GM12878 (cell line): ENCODE measurements at regions not wholly inside any gene's neighbourhood (a gene's known extent, or its start where the extent isn't known, plus 50 kb on each side); places are given as distances from the start of the nearest gene placed in this dataset.
A peak's percentile ranks its signal among the peaks of the same experiment; 100 is the strongest.

Source experiments
- BHLHE40 ChIP-seq, 2 experiments: fragments of 450-650 bp in 1 of 2; IDR thresholded peaks; 2 replicates each; pipeline ENCODE4 v1.6.1; 2011 to 2017; ENCODE audit warnings: low read depth in 2 of 2, borderline replicate concordance in 1 of 2, improper control_type of control experiment in 1 of 2, low read length in 1 of 2, mild to moderate bottlenecking in 1 of 2
- CHD1 ChIP-seq: IDR thresholded peaks from 2 replicates; pipeline ENCODE4 v1.6.1; 2012; ENCODE audit warnings: low read depth, low read length, improper control_type of control experiment
- KLF5 ChIP-seq: fragments of 450-650 bp; IDR thresholded peaks from 2 replicates; pipeline ENCODE4 v1.6.1; 2014; ENCODE audit warnings: mild to moderate bottlenecking; ENCODE audit not compliant: partially characterized antibody
- LARP7 ChIP-seq: fragments of 450-650 bp; IDR thresholded peaks from 2 replicates; pipeline ENCODE4 v1.6.1; 2017; ENCODE audit warnings: mild to moderate bottlenecking
- MEF2A ChIP-seq: IDR thresholded peaks from 2 replicates; pipeline ENCODE4 v1.6.1; 2011; ENCODE audit warnings: low read depth, mild to moderate bottlenecking, low read length, moderate library complexity; ENCODE audit not compliant: insufficient read depth
- MTA3 ChIP-seq: IDR thresholded peaks from 2 replicates; pipeline ENCODE4 v1.6.1; 2012; ENCODE audit warnings: low read length, inconsistent platforms, borderline replicate concordance
- MYB ChIP-seq: fragments of 150-350 bp; IDR thresholded peaks from 2 replicates; pipeline ENCODE4 v1.6.1; 2014; ENCODE audit warnings: mild to moderate bottlenecking, low read depth, low read length, borderline replicate concordance
- NKRF ChIP-seq: fragments of 450-650 bp; conservative IDR thresholded peaks from 2 replicates; pipeline ENCODE4 v1.6.1; 2017; ENCODE audit warnings: mild to moderate bottlenecking, moderate library complexity
- NR2C2 ChIP-seq: IDR thresholded peaks from 2 replicates; pipeline ENCODE4 v1.6.1; 2011; ENCODE audit warnings: borderline replicate concordance, low read depth; ENCODE audit not compliant: control insufficient read depth, insufficient read length
- POLR2A ChIP-seq: IDR thresholded peaks from 2 replicates; pipeline ENCODE4 v1.6.1; 2011; ENCODE audit warnings: low read depth, mild to moderate bottlenecking, low read length
- REST ChIP-seq: IDR thresholded peaks from 2 replicates; pipeline ENCODE4 v1.6.1; 2012; ENCODE audit warnings: mild to moderate bottlenecking, low read depth, low read length
- RUNX3 ChIP-seq: IDR thresholded peaks from 2 replicates; pipeline ENCODE4 v1.6.1; 2012; ENCODE audit warnings: low read length, inconsistent platforms
- SKIL ChIP-seq: fragments of 450-650 bp; IDR thresholded peaks from 2 replicates; pipeline ENCODE4 v1.6.1; 2017; ENCODE audit warnings: mild to moderate bottlenecking, low read depth, inconsistent platforms; ENCODE audit not compliant: poor library complexity, severe bottlenecking
- SREBF2 ChIP-seq: IDR thresholded peaks from 2 replicates; pipeline ENCODE4 v1.6.1; 2012; ENCODE audit warnings: mild to moderate bottlenecking, low read length
- STAT1 ChIP-seq: fragments of 450-650 bp; conservative IDR thresholded peaks from 2 replicates; pipeline ENCODE4 v1.6.1; 2014; ENCODE audit warnings: antibody characterized with exemption, mild to moderate bottlenecking
- ZBTB33 ChIP-seq: fragments of 450-650 bp; IDR thresholded peaks from 2 replicates; pipeline ENCODE4 v1.6.1; 2017; ENCODE audit warnings: mild to moderate bottlenecking
- ZBTB40 ChIP-seq: fragments of 450-650 bp; IDR thresholded peaks from 2 replicates; pipeline ENCODE4 v1.6.1; 2016; ENCODE audit warnings: mild to moderate bottlenecking, moderate library complexity, borderline replicate concordance
- ZNF384 ChIP-seq: IDR thresholded peaks from 2 replicates; pipeline ENCODE4 v1.6.1; 2012; ENCODE audit warnings: low read depth, mild to moderate bottlenecking, low read length, improper control_type of control experiment, borderline replicate concordance

GRCh38 chr2:188078534-188078933, 213.1 kb upstream of the GULP1 start (continued):
- TF ChIP-seq ZBTB40, result no peak
- TF ChIP-seq MTA3, result no peak; the same call in 1 of the 2 replicates
- TF ChIP-seq POLR2A, result no peak
- TF ChIP-seq SKIL, result no peak
- no peak for TF ChIP-seq REST
- no peak for TF ChIP-seq KLF5
- no peak for TF ChIP-seq NR2C2
- TF ChIP-seq SREBF2, result no peak
- no peak for TF ChIP-seq ZNF384
- TF ChIP-seq MEF2A, result peak; percentile 91
- no peak for TF ChIP-seq BHLHE40 (IDR thresholded peaks at IDR 0.05; ENCODE audit: borderline replicate concordance in 1 of 2, low read depth in 2 of 2, low read length in 1 of 2)
- TF ChIP-seq STAT1, result no peak
- no peak for TF ChIP-seq MYB
- TF ChIP-seq RUNX3, result peak; percentile 44
- TF ChIP-seq CHD1, result no peak
- no peak for TF ChIP-seq ZBTB33
- no peak for TF ChIP-seq LARP7
- no peak for TF ChIP-seq NKRF
